ENCODE measurements at regions not wholly inside any gene's neighbourhood (a gene's known extent, or its start where the extent isn't known, plus 50 kb on each side); places are given as distances from the start of the nearest gene placed in this dataset.

- H3K27ac ChIP-seq (ENCODE audit: extremely low read depth, low read depth, low read length), result no peak overlapping the region
- H2AFZ ChIP-seq (ENCODE audit: low read depth, low read length), result no peak overlapping the region
- H3K79me2 ChIP-seq (ENCODE audit: control insufficient read depth, insufficient read depth, low read length), result no peaks in the 10 kb centered on the region
- H3K4me1 ChIP-seq (replicated peaks in 1 of 2; ENCODE audit: control insufficient read depth in 2 of 2, insufficient read depth in 2 of 2, low read length in 2 of 2), result no peaks in the 10 kb centered on the region
- BruUV-seq (replicated peaks), result no TSS peak
- ChIA-PET POLR2A (no interaction called here), CTCF (ENCODE audit: low intra/inter-chr PET ratio) (no interaction called here)
- ATAC-seq (no peak), FAIRE-seq (no peak), DNase-seq (ENCODE audit: extremely low read depth in 1 of 4, low spot score in 3 of 4) (no peak)
- no peaks in the 10 kb centered on the region for H4K20me1 ChIP-seq (replicated peaks; ENCODE audit: control insufficient read depth, insufficient read depth, low read length)
- intact Hi-C loops (cut with micrococcal nuclease) (no loop called here), in situ Hi-C loops (cut with MboI) (no loop called here)
- no peak overlapping the region for H3K9ac ChIP-seq (ENCODE audit: insufficient read depth in 1 of 2, low read depth in 2 of 2, low read length in 2 of 2)
- WGBS (ENCODE audit: insufficient coverage, low coverage, missing lambda C conversion rate), result 0% methylated on average over 4 of the region's 4 CpGs
- H3K9me3 ChIP-seq (replicated peaks; ENCODE audit: control insufficient read depth, insufficient read depth, low read depth, low read length), result no peaks in the 10 kb centered on the region
- H3K4me2 ChIP-seq (ENCODE audit: insufficient read depth, low read length), result no peak overlapping the region
- no peak overlapping the region for H3K4me3 ChIP-seq
- TF ChIP-seq TCFL5 (CRISPR knock-in tag; conservative IDR thresholded peaks at IDR 0.05), result no peak
- TF ChIP-seq ZNF3 (CRISPR knock-in tag; IDR thresholded peaks at IDR 0.05), result no peak
- TF ChIP-seq CREM (IDR thresholded peaks at IDR 0.05; ENCODE audit: low read depth), result no peak
- TF ChIP-seq JUN (IDR thresholded peaks at IDR 0.05; ENCODE audit: borderline replicate concordance, low read depth, low read length), result no peak
- no peak for TF ChIP-seq JUN (CRISPR knock-in tag; IDR thresholded peaks at IDR 0.05; ENCODE audit: borderline replicate concordance)
- TF ChIP-seq CREB5 (CRISPR knock-in tag; IDR thresholded peaks at IDR 0.05), result no peak
- no peak for TF ChIP-seq GTF2B (IDR thresholded peaks at IDR 0.05; ENCODE audit: extremely low read depth, insufficient read length)
- no peak for TF ChIP-seq PURB (CRISPR knock-in tag; IDR thresholded peaks at IDR 0.05; ENCODE audit: low read depth)
- no peak for TF ChIP-seq E2F1 (CRISPR knock-in tag; IDR thresholded peaks at IDR 0.05)
- no peaks in the 10 kb centered on the region for H3K9me1 ChIP-seq (ENCODE audit: control insufficient read depth, insufficient read depth, low read length)
- H3K27me3 ChIP-seq (ENCODE audit: control insufficient read depth in 2 of 2, insufficient read depth in 2 of 2, low read length in 2 of 2), result no peaks in the 10 kb centered on the region
- H3K36me3 ChIP-seq (ENCODE audit: control insufficient read depth, insufficient read depth, low read length), result no peaks in the 10 kb centered on the region
Observed at GRCh38 chr3:76627236-76627635, 412.7 kb upstream of the ROBO2 start.

All from K562 (cell line).